Retinal pigment epithelial cell (primary cell): ENCODE measurements at regions not wholly inside any gene's neighbourhood (a gene's known extent, or its start where the extent isn't known, plus 50 kb on each side); places are given as distances from the start of the nearest gene placed in this dataset.
A peak's percentile ranks its signal among the peaks of the same experiment; 100 is the strongest.

Experiments used
- DNase-seq: peaks from one replicate; pipeline ENCODE4 v3.0.0-alpha.2; 2010; ENCODE audit warnings: low read depth
- H3K4me3 ChIP-seq: 2 replicates; pipeline ENCODE4 v1.5.1; 2011; ENCODE audit warnings: mild to moderate bottlenecking, low read length, control low read depth, moderate library complexity
- TF ChIP-seq, protein P1 (sequence below): conservative IDR thresholded peaks from 2 replicates; pipeline ENCODE4 v1.5.1; 2011; ENCODE audit warnings: low read depth, low read length, control low read depth, inconsistent platforms

GRCh38 chr9:90131568-90131967, 511.1 kb downstream of the DIRAS2 start:
- TF ChIP-seq, protein P1, sequence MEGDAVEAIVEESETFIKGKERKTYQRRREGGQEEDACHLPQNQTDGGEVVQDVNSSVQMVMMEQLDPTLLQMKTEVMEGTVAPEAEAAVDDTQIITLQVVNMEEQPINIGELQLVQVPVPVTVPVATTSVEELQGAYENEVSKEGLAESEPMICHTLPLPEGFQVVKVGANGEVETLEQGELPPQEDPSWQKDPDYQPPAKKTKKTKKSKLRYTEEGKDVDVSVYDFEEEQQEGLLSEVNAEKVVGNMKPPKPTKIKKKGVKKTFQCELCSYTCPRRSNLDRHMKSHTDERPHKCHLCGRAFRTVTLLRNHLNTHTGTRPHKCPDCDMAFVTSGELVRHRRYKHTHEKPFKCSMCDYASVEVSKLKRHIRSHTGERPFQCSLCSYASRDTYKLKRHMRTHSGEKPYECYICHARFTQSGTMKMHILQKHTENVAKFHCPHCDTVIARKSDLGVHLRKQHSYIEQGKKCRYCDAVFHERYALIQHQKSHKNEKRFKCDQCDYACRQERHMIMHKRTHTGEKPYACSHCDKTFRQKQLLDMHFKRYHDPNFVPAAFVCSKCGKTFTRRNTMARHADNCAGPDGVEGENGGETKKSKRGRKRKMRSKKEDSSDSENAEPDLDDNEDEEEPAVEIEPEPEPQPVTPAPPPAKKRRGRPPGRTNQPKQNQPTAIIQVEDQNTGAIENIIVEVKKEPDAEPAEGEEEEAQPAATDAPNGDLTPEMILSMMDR: no peak
- no peak overlapping the region for H3K4me3 ChIP-seq
- no peak for DNase-seq

- no peak for DNase-seq
- TF ChIP-seq, protein P1: no peak
- H3K4me3 ChIP-seq: no peak overlapping the region
Observed at GRCh38 chr9:90132866-90133265, 509.8 kb downstream of the DIRAS2 start.

GRCh38 chr9:90137801-90138200, 504.8 kb downstream of the DIRAS2 start:
- no peak overlapping the region for H3K4me3 ChIP-seq
- DNase-seq: no peak
- TF ChIP-seq, protein P1: no peak

DNA sequence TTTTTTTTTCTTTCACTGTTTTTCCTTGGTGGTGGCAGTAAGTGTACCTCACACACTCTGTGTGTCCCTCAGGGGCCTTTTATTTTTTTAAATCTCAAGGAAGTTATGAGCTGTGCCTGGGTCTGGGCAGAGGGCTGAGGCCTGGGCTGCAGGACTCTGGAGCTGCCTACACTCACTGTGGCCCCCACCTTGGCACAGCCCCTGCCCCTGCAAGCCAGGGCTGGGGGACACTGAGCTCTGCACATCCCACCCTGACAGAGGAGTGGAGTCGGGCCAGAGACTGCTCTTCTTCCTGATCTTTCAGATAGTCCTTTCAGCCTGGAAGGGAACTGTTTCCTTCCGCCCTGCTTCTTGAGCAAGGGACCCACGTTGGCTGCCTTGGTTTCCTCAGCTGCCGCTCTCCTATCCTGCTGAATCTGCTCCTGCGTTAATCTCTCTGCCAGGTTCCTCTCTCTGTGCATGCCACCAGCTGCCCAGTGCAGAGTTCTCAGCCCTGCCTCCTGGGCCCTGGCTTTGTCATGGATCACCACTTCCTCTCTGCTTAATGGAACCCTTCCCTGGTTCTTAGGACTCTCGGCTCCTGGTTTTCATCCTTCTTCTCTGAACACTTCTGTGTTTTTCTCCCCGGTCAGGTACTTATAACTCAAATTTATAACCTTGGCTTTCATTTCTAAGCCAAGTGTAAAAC, 502.3 kb downstream of the DIRAS2 start:
- TF ChIP-seq, protein P1: no peak
- no peak overlapping the region for H3K4me3 ChIP-seq
- DNase-seq: no peak

GRCh38 chr9:90141723-90142122, 500.9 kb downstream of the DIRAS2 start:
- DNase-seq: no peak
- no peak overlapping the region for H3K4me3 ChIP-seq
- TF ChIP-seq, protein P1: peak; percentile 65

DNA sequence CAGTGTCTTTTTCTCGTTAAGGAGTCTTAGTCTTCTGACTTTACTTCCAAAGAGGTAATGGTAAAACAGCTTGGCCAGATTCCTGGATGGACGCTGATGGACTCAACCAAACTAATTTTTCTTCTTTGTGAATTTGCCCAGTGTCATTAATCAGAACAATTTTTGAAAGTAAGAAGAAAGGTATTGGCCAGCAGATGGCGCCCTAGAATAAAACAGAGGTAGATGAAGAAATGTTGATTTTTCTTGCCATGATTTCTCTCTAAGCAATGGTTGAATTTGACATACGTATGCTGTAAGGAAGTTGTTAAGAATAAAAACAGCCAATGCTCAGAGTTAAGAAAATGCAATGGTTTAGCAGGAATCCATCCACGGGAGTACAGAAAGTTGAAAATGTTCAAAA, 500.0 kb downstream of the DIRAS2 start:
- no peak for DNase-seq
- no peak overlapping the region for H3K4me3 ChIP-seq
- TF ChIP-seq, protein P1: peak; percentile 47

DNA sequence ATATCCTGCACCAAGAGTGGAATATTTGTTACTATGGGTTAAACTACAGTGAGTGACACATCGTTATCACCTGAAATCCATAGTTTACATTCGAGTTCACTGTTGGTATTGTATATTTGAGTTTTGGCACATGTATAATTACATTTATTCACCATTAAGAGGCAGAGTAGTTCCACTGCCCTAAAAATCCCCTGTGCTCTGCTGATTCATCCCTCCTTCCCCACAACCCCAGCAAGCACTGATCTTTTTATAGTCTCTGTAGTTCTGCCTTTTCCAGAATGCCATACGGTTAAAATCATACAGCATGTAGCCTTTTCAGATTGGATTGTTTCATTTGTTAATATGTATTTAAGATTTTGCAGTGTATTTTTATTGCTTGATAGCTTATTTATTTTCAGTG, 495.2 kb downstream of the DIRAS2 start:
- DNase-seq: no peak
- TF ChIP-seq, protein P1: no peak
- no peak overlapping the region for H3K4me3 ChIP-seq
